ENCODE measurements at regions not wholly inside any gene's neighbourhood (a gene's known extent, or its start where the extent isn't known, plus 50 kb on each side); places are given as distances from the start of the nearest gene placed in this dataset.

DNA sequence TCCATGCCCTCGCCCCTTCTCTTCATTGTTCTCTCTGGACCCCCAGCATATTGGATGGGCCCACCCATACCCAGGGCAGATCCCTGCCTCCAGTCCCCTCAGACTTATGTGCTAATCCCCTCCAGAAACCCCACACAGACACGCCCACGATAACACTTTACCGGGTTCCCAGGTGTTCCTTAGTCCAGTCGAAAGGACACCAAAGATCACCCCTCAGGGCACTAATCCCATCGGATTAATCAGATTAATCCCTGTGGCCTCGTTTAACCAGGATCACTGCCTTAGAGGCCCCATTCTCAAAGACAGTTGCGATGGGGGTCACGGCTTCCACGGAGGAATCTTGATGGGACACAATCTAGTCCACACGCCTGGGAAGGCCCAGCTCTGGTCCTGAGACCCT is 80.8 kb downstream of the SHANK2 start:
- TF ChIP-seq EZH2 (IDR thresholded peaks at IDR 0.05; ENCODE audit: low read depth, unreplicated experiment) (no peak), CREB1 (CRISPR knock-in tag; IDR thresholded peaks at IDR 0.05; ENCODE audit: low read depth) (no peak)
- TF ChIP-seq, protein P1, sequence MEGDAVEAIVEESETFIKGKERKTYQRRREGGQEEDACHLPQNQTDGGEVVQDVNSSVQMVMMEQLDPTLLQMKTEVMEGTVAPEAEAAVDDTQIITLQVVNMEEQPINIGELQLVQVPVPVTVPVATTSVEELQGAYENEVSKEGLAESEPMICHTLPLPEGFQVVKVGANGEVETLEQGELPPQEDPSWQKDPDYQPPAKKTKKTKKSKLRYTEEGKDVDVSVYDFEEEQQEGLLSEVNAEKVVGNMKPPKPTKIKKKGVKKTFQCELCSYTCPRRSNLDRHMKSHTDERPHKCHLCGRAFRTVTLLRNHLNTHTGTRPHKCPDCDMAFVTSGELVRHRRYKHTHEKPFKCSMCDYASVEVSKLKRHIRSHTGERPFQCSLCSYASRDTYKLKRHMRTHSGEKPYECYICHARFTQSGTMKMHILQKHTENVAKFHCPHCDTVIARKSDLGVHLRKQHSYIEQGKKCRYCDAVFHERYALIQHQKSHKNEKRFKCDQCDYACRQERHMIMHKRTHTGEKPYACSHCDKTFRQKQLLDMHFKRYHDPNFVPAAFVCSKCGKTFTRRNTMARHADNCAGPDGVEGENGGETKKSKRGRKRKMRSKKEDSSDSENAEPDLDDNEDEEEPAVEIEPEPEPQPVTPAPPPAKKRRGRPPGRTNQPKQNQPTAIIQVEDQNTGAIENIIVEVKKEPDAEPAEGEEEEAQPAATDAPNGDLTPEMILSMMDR (conservative IDR thresholded peaks at IDR 0.05; ENCODE audit: low read depth in 2 of 2) = no peak
- TF ChIP-seq, protein P2, sequence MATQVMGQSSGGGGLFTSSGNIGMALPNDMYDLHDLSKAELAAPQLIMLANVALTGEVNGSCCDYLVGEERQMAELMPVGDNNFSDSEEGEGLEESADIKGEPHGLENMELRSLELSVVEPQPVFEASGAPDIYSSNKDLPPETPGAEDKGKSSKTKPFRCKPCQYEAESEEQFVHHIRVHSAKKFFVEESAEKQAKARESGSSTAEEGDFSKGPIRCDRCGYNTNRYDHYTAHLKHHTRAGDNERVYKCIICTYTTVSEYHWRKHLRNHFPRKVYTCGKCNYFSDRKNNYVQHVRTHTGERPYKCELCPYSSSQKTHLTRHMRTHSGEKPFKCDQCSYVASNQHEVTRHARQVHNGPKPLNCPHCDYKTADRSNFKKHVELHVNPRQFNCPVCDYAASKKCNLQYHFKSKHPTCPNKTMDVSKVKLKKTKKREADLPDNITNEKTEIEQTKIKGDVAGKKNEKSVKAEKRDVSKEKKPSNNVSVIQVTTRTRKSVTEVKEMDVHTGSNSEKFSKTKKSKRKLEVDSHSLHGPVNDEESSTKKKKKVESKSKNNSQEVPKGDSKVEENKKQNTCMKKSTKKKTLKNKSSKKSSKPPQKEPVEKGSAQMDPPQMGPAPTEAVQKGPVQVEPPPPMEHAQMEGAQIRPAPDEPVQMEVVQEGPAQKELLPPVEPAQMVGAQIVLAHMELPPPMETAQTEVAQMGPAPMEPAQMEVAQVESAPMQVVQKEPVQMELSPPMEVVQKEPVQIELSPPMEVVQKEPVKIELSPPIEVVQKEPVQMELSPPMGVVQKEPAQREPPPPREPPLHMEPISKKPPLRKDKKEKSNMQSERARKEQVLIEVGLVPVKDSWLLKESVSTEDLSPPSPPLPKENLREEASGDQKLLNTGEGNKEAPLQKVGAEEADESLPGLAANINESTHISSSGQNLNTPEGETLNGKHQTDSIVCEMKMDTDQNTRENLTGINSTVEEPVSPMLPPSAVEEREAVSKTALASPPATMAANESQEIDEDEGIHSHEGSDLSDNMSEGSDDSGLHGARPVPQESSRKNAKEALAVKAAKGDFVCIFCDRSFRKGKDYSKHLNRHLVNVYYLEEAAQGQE (IDR thresholded peaks at IDR 0.05; ENCODE audit: unreplicated experiment) = no peak
